ENCODE measurements at regions not wholly inside any gene's neighbourhood (a gene's known extent, or its start where the extent isn't known, plus 50 kb on each side); places are given as distances from the start of the nearest gene placed in this dataset.

- no peaks in the 10 kb centered on the region for H3K36me3 ChIP-seq (ENCODE audit: control insufficient read depth, insufficient read depth, low read length)
- no peak overlapping the region for H3K4me3 ChIP-seq (ENCODE audit: low read depth, low read length)
- no peaks in the 10 kb centered on the region for H3K27me3 ChIP-seq (ENCODE audit: control insufficient read depth, insufficient read depth, low read length)
- TF ChIP-seq CTCF (IDR thresholded peaks at IDR 0.05; ENCODE audit: insufficient read depth, low read length, poor library complexity, severe bottlenecking), result no peak
- no peak for DNase-seq (ENCODE audit: low read depth)
Observed at GRCh38 chr18:28960146-28960545, 783.2 kb upstream of the CDH2 start.

- Histone ChIP-seq H3K27me3 (ENCODE audit: control insufficient read depth, insufficient read depth, low read length) (no peaks in the 10 kb centered on the region), H3K4me3 (ENCODE audit: low read depth, low read length) (no peak overlapping the region), H3K36me3 (ENCODE audit: control insufficient read depth, insufficient read depth, low read length) (no peaks in the 10 kb centered on the region)
- no peak for TF ChIP-seq CTCF (IDR thresholded peaks at IDR 0.05; ENCODE audit: insufficient read depth, low read length, poor library complexity, severe bottlenecking)
- no peak for DNase-seq (ENCODE audit: low read depth)
Observed at GRCh38 chr18:28952339-28952738, 775.4 kb upstream of the CDH2 start.

GRCh38 chr18:28947900-28948299 lies 771.0 kb upstream of the CDH2 start:
- Histone ChIP-seq H3K36me3 (ENCODE audit: control insufficient read depth, insufficient read depth, low read length) (no peaks in the 10 kb centered on the region), H3K4me3 (ENCODE audit: low read depth, low read length) (no peak overlapping the region), H3K27me3 (ENCODE audit: control insufficient read depth, insufficient read depth, low read length) (no peaks in the 10 kb centered on the region)
- no peak for DNase-seq (ENCODE audit: low read depth)
- TF ChIP-seq CTCF (IDR thresholded peaks at IDR 0.05; ENCODE audit: insufficient read depth, low read length, poor library complexity, severe bottlenecking), result no peak

GRCh38 chr18:28946471-28946870 lies 769.5 kb upstream of the CDH2 start:
- no peaks in the 10 kb centered on the region for H3K27me3 ChIP-seq (ENCODE audit: control insufficient read depth, insufficient read depth, low read length)
- no peak for DNase-seq (ENCODE audit: low read depth)
- no peaks in the 10 kb centered on the region for H3K36me3 ChIP-seq (ENCODE audit: control insufficient read depth, insufficient read depth, low read length)
- no peak overlapping the region for H3K4me3 ChIP-seq (ENCODE audit: low read depth, low read length)
- no peak for TF ChIP-seq CTCF (IDR thresholded peaks at IDR 0.05; ENCODE audit: insufficient read depth, low read length, poor library complexity, severe bottlenecking)

- H3K36me3 ChIP-seq (ENCODE audit: control insufficient read depth, insufficient read depth, low read length), result no peaks in the 10 kb centered on the region
- no peak for TF ChIP-seq CTCF (IDR thresholded peaks at IDR 0.05; ENCODE audit: insufficient read depth, low read length, poor library complexity, severe bottlenecking)
- H3K27me3 ChIP-seq (ENCODE audit: control insufficient read depth, insufficient read depth, low read length), result no peaks in the 10 kb centered on the region
- no peak overlapping the region for H3K4me3 ChIP-seq (ENCODE audit: low read depth, low read length)
- no peak for DNase-seq (ENCODE audit: low read depth)
Observed at GRCh38 chr18:28922936-28923335, 746.0 kb upstream of the CDH2 start.

GRCh38 chr18:28916456-28916855 lies 739.5 kb upstream of the CDH2 start:
- H3K36me3 ChIP-seq (ENCODE audit: control insufficient read depth, insufficient read depth, low read length), result no peaks in the 10 kb centered on the region
- H3K4me3 ChIP-seq (ENCODE audit: low read depth, low read length), result no peak overlapping the region
- DNase-seq (ENCODE audit: low read depth), result no peak
- no peaks in the 10 kb centered on the region for H3K27me3 ChIP-seq (ENCODE audit: control insufficient read depth, insufficient read depth, low read length)
- TF ChIP-seq CTCF (IDR thresholded peaks at IDR 0.05; ENCODE audit: insufficient read depth, low read length, poor library complexity, severe bottlenecking), result no peak
